Immature natural killer cell (primary cell): ENCODE measurements at regions not wholly inside any gene's neighbourhood (a gene's known extent, or its start where the extent isn't known, plus 50 kb on each side); places are given as distances from the start of the nearest gene placed in this dataset.

Experiments
- DNase-seq, 3 donors: peaks; one replicate each; pipeline ENCODE4 v3.0.0; 2022; ENCODE audit warnings: mixed read lengths in 1 of 3
- H3K27ac Mint-ChIP-seq, 6 donors: one replicate each; pipeline ENCODE4 v1.8.0; 2020; ENCODE audit warnings: mixed read lengths in 6 of 6, mild to moderate bottlenecking in 5 of 6, inconsistent platforms in 4 of 6, moderate library complexity in 3 of 6
- H3K27me3 Mint-ChIP-seq, 3 donors: one replicate each; pipeline ENCODE4 v1.8.0; 2020 to 2021; ENCODE audit warnings: low read depth in 3 of 3, mild to moderate bottlenecking in 3 of 3, mixed read lengths in 3 of 3, moderate library complexity in 3 of 3, inconsistent platforms in 1 of 3
- H3K36me3 Mint-ChIP-seq, 3 donors: one replicate each; pipeline ENCODE4 v1.8.0; 2020; ENCODE audit warnings: mixed read lengths in 3 of 3, inconsistent platforms in 2 of 3, mild to moderate bottlenecking in 2 of 3
- H3K4me1 Mint-ChIP-seq, 2 donors: one replicate each; pipeline ENCODE4 v1.8.0; 2020; ENCODE audit warnings: inconsistent platforms in 2 of 2, mild to moderate bottlenecking in 2 of 2, mixed read lengths in 2 of 2, moderate library complexity in 1 of 2
- H3K4me3 Mint-ChIP-seq, 5 donors: one replicate each; pipeline ENCODE4 v1.8.0; 2020; ENCODE audit warnings: mild to moderate bottlenecking in 5 of 5, mixed read lengths in 5 of 5, inconsistent platforms in 3 of 5, moderate library complexity in 3 of 5
- H3K9me3 Mint-ChIP-seq, 6 donors: one replicate each; pipeline ENCODE4 v1.8.0; 2020; ENCODE audit warnings: mild to moderate bottlenecking in 6 of 6, mixed read lengths in 6 of 6, inconsistent platforms in 4 of 6, moderate library complexity in 3 of 6

DNA sequence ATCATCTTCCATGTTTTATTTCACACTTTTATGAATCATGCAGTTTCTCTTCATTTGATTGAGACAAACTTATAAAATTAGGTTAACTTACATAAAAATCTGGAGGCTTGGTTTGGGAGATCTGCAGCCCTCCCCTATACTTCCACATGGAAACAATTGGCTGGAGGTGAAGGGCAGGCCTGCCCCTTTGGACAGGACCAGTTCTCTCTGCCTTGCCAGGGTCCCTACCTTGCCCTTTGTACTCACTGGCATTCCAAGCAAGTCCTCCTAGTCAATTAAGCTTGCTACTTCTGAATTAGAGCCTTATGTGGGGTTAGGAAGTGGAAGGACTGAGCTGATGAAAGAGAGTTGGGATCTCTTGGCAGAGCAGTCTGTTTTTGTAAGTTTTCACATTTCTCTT is 257.3 kb downstream of the GAS1 start:
- Mint-ChIP-seq H3K9me3 (peaks cover 0 to 4% (median 0%) of the 10 kb centered on the region in 6 donors), H3K4me1 (no peaks in the 10 kb centered on the region), H3K36me3 (peaks cover 0 to 3% (median 0%) of the 10 kb centered on the region in 3 donors), H3K27ac (no peak overlapping the region), H3K27me3 (peaks cover 2 to 18% (median 7%) of the 10 kb centered on the region in 3 donors), H3K4me3 (no peak overlapping the region)
- DNase-seq, result no peak

DNA sequence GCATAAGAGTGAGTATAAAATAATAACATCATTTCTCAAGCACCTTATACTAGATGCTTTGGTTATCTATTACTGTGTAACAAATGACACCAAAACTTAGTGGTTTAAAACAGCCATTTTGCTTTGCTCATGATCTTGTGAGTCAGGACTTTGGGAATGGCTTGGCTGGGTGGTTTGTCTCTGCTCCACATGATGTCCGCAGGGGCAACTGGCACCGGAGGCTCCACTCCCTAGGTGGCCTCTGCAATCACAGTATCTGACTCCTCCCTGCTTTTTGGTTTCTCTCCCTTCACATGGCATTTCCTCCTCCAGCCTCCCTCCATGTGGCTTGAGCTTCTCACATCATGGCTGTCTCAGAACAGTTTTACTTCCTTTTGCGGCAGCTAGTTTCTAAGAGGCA is 259.5 kb downstream of the GAS1 start:
- no peak overlapping the region for H3K27ac Mint-ChIP-seq
- H3K27me3 Mint-ChIP-seq, result peaks cover 4 to 13% (median 5%) of the 10 kb centered on the region in 3 donors
- no peaks in the 10 kb centered on the region for H3K36me3 Mint-ChIP-seq
- H3K9me3 Mint-ChIP-seq, result peaks cover 0 to 4% (median 0%) of the 10 kb centered on the region in 6 donors
- DNase-seq, result no peak
- no peak overlapping the region for H3K4me3 Mint-ChIP-seq
- no peaks in the 10 kb centered on the region for H3K4me1 Mint-ChIP-seq

DNA sequence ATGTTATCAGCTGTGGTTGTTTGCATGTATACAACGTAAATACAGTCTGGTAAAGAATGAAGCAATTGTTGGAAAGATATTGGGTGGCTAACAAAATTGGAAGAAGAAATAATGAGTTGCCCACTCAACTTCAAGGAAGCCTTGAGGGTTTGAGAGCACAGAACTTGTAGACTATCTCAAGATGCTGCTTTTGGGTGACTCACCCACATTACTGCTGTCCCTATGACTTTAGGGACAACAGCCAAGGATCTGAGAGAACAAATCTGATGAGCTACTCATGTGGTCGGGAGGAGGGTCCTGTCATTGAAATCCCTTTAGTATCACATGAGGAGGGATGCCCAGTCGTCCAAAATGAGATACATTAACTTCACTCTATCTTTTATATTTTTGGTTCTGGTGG is 261.8 kb downstream of the GAS1 start:
- DNase-seq, result no peak
- Mint-ChIP-seq H3K36me3 (no peaks in the 10 kb centered on the region), H3K9me3 (no peaks in the 10 kb centered on the region), H3K4me3 (no peak overlapping the region), H3K27me3 (peaks cover 4 to 8% (median 5%) of the 10 kb centered on the region in 3 donors), H3K4me1 (no peaks in the 10 kb centered on the region), H3K27ac (no peak overlapping the region)

DNA sequence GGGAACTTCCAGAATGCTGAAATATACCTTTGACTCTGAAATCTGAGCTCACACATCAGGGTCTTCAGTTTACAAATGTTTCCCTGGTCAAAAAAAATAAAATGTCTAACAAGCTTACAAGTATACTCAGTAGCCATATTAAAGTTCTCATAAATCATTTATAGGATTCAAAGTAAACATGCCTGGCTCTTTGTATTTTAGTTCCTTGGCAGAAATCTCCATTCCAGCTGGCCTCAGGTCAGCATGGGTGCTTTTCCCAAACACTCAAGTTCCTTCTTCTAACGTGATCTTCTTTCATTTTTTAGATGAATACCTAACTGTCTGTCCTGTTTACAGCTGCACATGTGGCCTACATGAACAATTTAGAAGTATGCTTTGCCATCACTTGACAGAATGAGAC is 263.2 kb downstream of the GAS1 start:
- Mint-ChIP-seq H3K27me3 (peaks cover 4 to 8% (median 5%) of the 10 kb centered on the region in 3 donors), H3K27ac (no peak overlapping the region), H3K4me3 (no peak overlapping the region), H3K4me1 (no peaks in the 10 kb centered on the region), H3K9me3 (no peaks in the 10 kb centered on the region), H3K36me3 (no peaks in the 10 kb centered on the region)
- DNase-seq, result no peak

DNA sequence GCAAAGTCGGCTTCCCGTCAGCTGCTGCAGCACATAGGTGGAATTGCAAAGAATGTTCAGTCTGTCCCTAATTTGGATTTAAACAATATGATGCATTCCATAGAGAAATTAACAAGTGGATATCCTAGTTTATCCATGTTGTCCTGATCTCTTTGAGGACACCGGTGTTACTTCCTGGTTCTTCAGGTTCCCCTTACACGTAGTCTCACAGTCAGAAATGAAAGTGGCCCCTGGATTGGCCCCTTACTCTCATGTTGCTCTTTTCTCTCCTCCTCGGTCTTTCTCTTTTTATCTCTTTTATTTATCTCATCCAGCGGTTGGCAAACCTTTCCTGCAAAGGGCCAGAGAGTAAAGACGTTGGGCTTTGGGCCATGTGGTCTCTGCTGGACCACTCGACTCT is 265.1 kb downstream of the GAS1 start:
- DNase-seq, result no peak
- no peaks in the 10 kb centered on the region for H3K9me3 Mint-ChIP-seq
- H3K4me3 Mint-ChIP-seq, result peak overlapping the region in 3 of 5 donors; percentile 51 to 73 (median 73)
- peaks cover 0 to 4% (median 0%) of the 10 kb centered on the region in 3 donors for H3K36me3 Mint-ChIP-seq
- H3K27ac Mint-ChIP-seq, result peak overlapping the region in 1 of 6 donors; percentile 25
- H3K4me1 Mint-ChIP-seq, result no peaks in the 10 kb centered on the region
- H3K27me3 Mint-ChIP-seq, result peaks cover 1 to 11% (median 5%) of the 10 kb centered on the region in 3 donors

DNA sequence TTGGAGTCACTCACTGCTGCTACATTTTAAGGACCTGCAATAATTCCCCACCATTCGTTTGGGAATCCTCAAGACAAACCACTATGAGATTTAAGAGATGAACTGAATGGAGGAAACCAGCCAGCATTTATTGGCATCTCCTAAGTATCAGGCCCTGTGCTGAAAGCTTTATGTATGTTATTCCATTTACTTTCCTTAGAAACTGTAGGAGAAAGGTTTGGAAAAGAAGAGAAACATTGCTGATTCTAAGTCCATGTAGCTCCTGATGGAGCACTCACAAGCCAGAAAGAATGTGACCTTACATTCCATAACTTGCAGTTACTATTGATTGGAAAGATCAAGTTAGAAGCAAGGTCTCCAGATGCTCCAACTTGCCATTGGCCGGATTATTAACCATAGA is 267.4 kb downstream of the GAS1 start:
- H3K27me3 Mint-ChIP-seq, result peaks cover 3 to 7% (median 5%) of the 10 kb centered on the region in 3 donors
- H3K4me3 Mint-ChIP-seq, result no peak overlapping the region
- no peaks in the 10 kb centered on the region for H3K4me1 Mint-ChIP-seq
- no peak for DNase-seq
- peaks cover 0 to 4% (median 0%) of the 10 kb centered on the region in 3 donors for H3K36me3 Mint-ChIP-seq
- no peaks in the 10 kb centered on the region for H3K9me3 Mint-ChIP-seq
- H3K27ac Mint-ChIP-seq, result no peak overlapping the region

DNA sequence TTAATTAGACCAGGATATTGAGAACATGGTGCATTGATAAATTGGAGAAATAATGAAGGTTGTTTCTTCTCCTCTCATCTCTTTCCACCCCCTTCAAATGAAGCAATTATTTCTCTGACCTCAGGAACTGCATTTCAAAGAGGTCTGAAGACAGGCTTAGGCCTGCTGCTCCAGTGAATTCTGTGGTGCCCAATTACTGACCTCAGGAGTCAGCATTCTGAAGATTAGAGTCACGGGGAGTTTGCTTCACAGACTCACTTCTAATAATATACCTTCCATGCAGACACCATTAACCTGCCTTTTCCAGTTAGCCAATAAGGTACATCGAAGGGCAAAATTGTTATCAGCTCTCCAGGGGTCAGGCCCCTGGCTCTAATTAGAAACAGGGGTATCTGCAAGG is 270.9 kb downstream of the GAS1 start:
- Mint-ChIP-seq H3K27me3 (peaks cover 2 to 9% (median 3%) of the 10 kb centered on the region in 3 donors), H3K4me3 (no peak overlapping the region), H3K4me1 (no peaks in the 10 kb centered on the region)

DNA sequence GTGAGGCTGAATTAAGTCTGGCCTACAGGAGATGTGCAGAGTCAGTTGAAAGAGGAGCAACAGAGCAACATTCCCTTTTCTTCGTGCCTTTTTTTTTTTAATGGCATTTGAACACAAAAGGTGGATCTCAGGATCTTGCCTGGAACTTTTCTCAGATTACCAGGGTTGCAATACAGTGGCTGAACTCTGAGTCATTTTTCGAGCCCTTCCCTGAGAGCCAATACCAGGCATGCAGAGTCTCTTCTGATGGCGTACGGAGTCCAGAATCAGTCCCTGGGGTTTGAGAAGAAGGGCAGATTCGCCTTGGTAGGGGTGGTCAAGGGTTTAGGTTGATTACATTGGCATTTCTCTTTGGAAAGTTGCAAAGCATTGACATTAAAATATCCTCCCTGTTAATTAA is 271.5 kb downstream of the GAS1 start:
- peaks cover 0 to 4% (median 0%) of the 10 kb centered on the region in 3 donors for H3K36me3 Mint-ChIP-seq
- DNase-seq, result no peak
- no peaks in the 10 kb centered on the region for H3K4me1 Mint-ChIP-seq
- H3K27me3 Mint-ChIP-seq, result peaks cover 2 to 9% (median 3%) of the 10 kb centered on the region in 3 donors
- peaks cover 0 to 3% (median 0%) of the 10 kb centered on the region in 6 donors for H3K9me3 Mint-ChIP-seq
- H3K27ac Mint-ChIP-seq, result no peak overlapping the region
- no peak overlapping the region for H3K4me3 Mint-ChIP-seq

More for the DNA sequence above, 270.9 kb downstream of the GAS1 start:
- DNase-seq, result no peak
- Mint-ChIP-seq H3K9me3 (no peaks in the 10 kb centered on the region), H3K36me3 (peaks cover 0 to 4% (median 0%) of the 10 kb centered on the region in 3 donors), H3K27ac (no peak overlapping the region)

DNA sequence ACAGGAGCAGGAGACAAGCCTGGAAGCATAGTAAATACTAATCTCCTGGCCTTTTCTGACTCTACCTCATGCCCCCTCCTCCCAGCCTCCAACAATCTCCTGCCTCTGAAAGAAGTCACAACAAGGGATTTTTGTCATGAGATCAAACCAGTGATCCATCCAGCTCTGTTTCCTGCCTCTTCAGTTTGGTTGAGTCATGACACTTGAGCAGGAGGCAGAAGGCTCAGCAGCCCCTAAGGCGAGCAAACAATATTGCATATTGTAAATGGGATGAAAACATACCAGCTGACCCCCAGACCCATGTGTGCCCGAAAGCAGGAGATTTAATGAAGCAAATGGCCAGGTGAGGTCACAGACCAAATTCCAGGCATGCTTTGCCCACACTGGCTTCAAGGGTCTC is 272.8 kb downstream of the GAS1 start:
- H3K27me3 Mint-ChIP-seq, result peaks cover 3 to 9% (median 4%) of the 10 kb centered on the region in 3 donors
- peaks cover 0 to 6% (median 4%) of the 10 kb centered on the region in 3 donors for H3K36me3 Mint-ChIP-seq
- no peak for DNase-seq
- H3K9me3 Mint-ChIP-seq, result peaks cover 0 to 4% (median 0%) of the 10 kb centered on the region in 6 donors
- no peak overlapping the region for H3K27ac Mint-ChIP-seq
- H3K4me3 Mint-ChIP-seq, result no peak overlapping the region
- no peaks in the 10 kb centered on the region for H3K4me1 Mint-ChIP-seq

DNA sequence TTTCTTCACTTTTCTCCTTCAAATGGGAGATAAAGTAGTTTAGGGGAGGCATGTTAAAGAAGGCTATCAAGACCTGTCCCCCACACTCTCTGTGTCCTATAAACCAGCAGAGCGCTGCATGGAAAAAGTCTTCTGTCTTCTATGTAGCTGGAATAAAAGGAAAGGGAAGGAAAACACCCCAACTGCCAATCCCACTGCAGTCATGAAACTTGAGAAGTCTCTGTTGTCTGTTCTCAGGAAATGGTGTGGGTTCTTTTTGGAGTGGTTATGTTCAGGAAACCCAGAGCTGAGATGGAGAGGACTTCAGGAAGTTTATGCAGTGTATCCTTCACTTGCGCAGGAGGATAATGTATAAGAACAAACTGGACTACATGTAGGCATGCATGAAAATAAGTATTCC is 274.3 kb downstream of the GAS1 start:
- DNase-seq, result no peak
- H3K27ac Mint-ChIP-seq, result no peak overlapping the region
- H3K36me3 Mint-ChIP-seq, result peaks cover 0 to 6% (median 0%) of the 10 kb centered on the region in 3 donors
- peaks cover 0 to 4% (median 0%) of the 10 kb centered on the region in 6 donors for H3K9me3 Mint-ChIP-seq
- H3K27me3 Mint-ChIP-seq, result peaks cover 3 to 9% (median 4%) of the 10 kb centered on the region in 3 donors
- peaks cover 0 to under 1% of the 10 kb centered on the region in 2 donors for H3K4me1 Mint-ChIP-seq
- no peak overlapping the region for H3K4me3 Mint-ChIP-seq

DNA sequence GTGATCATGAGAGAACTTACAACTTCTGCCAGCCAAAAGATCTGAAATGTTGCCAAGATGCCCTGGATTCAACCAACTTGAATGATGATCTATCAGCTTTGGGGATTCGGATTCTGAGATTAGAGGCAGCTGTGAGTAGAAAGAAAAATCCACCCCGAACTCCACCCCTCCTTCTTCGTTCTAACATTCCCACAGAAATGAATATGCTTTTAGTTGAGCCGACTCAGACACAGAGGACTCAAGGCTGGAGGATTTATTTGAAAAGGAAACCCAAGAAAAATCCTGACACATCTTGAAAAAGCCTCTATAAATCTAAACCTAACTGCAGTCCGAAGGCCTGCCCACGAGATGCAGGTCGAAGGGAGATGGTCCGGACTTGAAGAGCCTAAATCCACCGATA is 275.0 kb downstream of the GAS1 start:
- Mint-ChIP-seq H3K36me3 (peaks cover 0 to 6% (median 0%) of the 10 kb centered on the region in 3 donors), H3K4me3 (no peak overlapping the region), H3K4me1 (peaks cover 0 to 2% of the 10 kb centered on the region in 2 donors), H3K9me3 (peaks cover 0 to 4% (median 0%) of the 10 kb centered on the region in 6 donors), H3K27ac (no peak overlapping the region), H3K27me3 (peaks cover 2 to 9% (median 4%) of the 10 kb centered on the region in 3 donors)
- no peak for DNase-seq

DNA sequence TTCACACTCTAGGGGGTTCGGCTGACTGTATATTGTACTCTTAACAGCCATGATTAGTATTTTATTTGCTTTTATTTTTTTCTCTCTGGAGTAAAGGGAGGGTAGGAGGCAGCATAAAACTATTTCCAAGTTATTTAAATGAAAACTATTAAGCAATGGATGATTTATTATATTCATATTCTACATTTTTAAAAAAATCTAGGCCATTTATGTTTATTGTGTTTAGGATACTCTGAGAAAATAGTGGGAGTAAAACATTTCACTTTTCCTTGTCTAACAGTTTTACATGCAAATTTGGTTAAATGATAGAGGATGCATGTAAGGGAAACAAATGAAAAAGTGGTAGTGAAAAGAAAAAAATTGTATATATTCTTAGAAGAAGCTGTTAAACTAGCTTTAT is 276.3 kb downstream of the GAS1 start:
- no peak for DNase-seq
- H3K27me3 Mint-ChIP-seq, result peaks cover 4 to 10% (median 4%) of the 10 kb centered on the region in 3 donors
- peaks cover 0 to 4% (median 0%) of the 10 kb centered on the region in 6 donors for H3K9me3 Mint-ChIP-seq
- H3K4me1 Mint-ChIP-seq, result peaks cover 11% of the 10 kb centered on the region in 2 donors
- no peak overlapping the region for H3K27ac Mint-ChIP-seq
- H3K36me3 Mint-ChIP-seq, result peaks cover 0 to 6% (median 4%) of the 10 kb centered on the region in 3 donors
- H3K4me3 Mint-ChIP-seq, result no peak overlapping the region

DNA sequence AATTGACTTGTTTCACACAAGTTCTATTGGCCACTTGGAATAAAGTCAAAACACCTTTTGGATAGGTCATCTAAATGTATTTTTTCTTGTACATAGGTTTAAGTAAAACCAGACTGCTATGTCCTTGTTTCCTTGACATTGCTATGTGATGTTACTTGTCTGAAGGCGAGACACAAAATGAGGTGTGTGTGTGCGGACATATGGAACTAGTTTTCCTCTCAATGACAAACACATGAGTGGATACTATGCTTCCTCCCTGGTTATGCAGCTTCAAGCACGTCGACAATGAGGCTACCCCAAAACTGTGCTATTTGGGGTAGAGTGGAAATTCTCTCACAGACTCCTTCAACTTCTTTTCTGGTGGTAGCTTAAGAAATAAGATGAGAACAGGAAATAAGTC is 276.8 kb downstream of the GAS1 start:
- Mint-ChIP-seq H3K4me1 (peaks cover 14 to 16% of the 10 kb centered on the region in 2 donors), H3K27ac (no peak overlapping the region), H3K27me3 (peaks cover 4 to 10% (median 4%) of the 10 kb centered on the region in 3 donors), H3K36me3 (peaks cover 0 to 6% (median 4%) of the 10 kb centered on the region in 3 donors), H3K9me3 (peaks cover 0 to 4% (median 0%) of the 10 kb centered on the region in 6 donors), H3K4me3 (no peak overlapping the region)
- DNase-seq, result no peak

DNA sequence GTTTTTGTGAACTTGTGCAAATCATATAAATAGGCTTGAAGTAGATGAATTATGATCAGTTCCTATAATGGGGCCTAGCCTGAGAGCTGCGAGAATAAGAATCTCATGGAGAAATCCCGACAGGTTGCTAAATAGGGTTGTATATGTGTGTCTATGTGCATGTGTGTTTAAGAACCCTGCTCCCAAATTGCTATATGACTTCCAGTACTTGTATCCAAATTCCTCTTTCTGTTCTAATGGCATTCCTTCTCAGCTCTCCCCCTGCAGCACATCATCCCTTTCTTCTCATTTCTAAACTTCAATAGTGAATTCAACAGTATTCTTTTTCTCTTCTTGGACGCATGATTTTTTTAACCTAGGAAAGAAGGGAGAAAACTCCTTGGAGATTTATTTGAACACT is 277.2 kb downstream of the GAS1 start:
- DNase-seq, result no peak
- Mint-ChIP-seq H3K4me1 (peaks cover 16 to 18% of the 10 kb centered on the region in 2 donors), H3K4me3 (no peak overlapping the region), H3K27me3 (peaks cover 3 to 10% (median 4%) of the 10 kb centered on the region in 3 donors), H3K9me3 (peaks cover 0 to 4% (median 0%) of the 10 kb centered on the region in 6 donors), H3K27ac (no peak overlapping the region), H3K36me3 (peaks cover 0 to 6% (median 4%) of the 10 kb centered on the region in 3 donors)

DNA sequence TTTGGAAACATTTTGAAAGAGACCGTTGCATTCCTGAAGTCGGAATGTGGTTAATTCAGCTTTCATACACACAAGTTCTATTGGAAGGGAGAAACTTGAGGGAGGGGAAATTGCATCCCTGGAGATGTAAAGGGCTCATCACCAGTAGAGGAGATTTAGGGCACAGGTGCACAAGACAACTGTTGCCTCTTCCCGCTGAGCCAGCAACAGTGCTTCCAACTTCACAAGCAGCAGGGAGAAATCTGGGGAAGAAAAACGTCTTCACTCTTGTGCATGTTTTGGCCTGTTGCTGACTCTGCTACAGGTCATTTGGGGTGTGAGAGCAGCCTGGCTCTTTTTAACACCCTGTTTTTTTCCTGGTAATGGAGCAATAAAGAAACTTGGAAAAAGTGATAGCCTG is 277.9 kb downstream of the GAS1 start:
- H3K36me3 Mint-ChIP-seq, result peaks cover 0 to 6% (median 4%) of the 10 kb centered on the region in 3 donors
- peaks cover 1 to 8% (median 2%) of the 10 kb centered on the region in 3 donors for H3K27me3 Mint-ChIP-seq
- H3K27ac Mint-ChIP-seq, result no peak overlapping the region
- DNase-seq, result no peak
- no peak overlapping the region for H3K4me3 Mint-ChIP-seq
- H3K4me1 Mint-ChIP-seq, result peaks cover 18 to 19% of the 10 kb centered on the region in 2 donors
- H3K9me3 Mint-ChIP-seq, result peaks cover 0 to 4% (median 0%) of the 10 kb centered on the region in 6 donors
